GM18520 (cell line): ENCODE measurements at regions not wholly inside any gene's neighbourhood (a gene's known extent, or its start where the extent isn't known, plus 50 kb on each side); places are given as distances from the start of the nearest gene placed in this dataset.

Experiments used
- ATAC-seq: cut with Tn5 transposase; IDR thresholded peaks from one replicate; pipeline ENCODE4 v1.9.1; 2021; ENCODE audit not compliant: unreplicated experiment

DNA sequence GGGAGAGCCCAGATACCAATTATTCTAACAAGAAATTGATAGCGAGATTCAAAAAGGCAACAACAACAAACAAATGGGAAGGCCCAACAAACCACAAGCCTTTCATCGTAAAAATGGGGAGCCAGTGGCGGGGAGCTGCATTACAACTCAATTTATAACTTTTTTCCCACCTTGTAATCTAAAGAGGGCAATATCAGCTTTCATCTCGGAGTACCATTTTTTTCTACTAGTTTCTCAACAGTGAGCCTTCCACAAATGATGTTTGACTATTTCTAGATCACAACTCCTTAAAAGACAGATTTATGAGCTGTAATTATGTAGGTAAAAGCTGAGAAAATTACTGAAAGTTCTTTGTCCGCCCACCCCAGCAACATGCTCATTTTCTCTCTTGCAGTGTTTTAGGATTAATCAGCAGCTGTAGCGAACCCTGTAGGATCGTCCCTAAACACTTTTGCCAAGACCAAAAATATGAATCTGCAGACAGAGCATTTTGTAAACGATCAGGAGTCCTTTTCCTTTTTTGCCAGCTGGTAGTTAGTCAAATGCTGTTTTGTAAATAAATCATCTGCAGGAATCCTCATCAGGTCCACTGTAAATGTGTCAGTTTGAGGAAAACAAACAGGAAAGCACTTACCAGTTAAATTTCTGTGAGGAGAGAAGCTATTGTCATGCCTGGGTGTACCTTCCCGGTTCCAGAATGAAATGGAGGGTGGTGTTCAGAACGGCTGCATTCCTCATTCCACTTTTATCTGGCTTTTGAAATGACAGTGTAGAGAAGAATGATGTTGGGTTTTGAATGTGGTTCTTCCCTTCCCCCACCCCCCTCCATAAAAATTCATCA lies 53.2 kb downstream of the EEF1B2 start:
- no peak for ATAC-seq

DNA sequence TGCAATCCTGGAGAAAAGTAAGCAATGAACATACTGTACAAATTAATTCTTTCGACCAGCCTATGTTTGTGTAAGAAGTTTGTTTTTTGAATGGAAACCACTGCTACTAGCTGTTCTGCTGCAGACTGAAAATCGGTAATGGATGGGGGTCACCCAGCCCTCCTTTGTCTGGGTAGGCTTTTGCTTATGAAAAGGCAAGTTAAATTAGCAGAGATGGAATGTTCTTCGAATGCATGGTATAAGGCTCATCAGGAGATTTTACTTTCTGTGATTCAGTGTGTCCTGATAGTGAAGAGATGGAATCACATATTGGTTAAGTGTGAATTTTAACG lies 53.8 kb downstream of the EEF1B2 start:
- no peak for ATAC-seq

DNA sequence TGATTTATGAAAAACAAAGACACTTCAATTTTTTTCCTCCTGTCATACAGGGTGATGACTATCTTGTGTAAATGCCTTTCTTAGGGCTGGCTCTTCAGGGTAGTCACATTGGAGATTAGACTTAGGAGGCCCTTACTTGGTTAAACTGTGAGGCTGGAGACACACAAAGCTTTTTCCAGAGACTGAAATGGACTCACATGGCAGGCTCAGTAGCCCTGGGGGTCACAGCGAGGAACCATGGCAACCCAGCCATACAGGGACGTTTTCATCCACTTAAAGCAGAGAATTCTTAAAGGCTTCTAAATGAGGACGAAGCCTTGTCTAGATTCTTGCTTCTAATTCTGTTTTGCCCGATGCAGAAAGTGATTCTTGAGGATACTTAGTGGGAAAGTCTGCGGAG lies 57.3 kb upstream of the ZDBF2 start:
- ATAC-seq = no peak

DNA sequence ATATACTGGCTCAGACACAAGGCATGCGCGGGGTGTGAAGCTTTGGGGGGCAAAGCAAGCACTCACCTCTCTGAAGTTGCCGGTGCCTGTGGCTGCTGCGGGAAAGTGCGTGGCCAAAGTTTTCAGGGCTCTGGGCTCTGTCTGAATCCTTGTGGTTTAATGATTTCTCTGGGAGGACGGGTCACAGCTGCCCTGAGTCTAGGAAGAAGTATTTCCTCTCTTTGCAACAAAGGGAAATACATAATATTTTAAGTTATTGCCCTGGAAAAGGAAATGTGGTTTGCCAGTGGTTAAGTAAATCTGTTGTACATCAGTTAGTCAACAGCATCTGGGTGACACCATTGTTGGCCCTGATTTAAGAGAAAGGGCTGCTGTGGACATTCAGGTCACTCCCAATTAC lies 56.7 kb upstream of the ZDBF2 start:
- ATAC-seq = no peak

DNA sequence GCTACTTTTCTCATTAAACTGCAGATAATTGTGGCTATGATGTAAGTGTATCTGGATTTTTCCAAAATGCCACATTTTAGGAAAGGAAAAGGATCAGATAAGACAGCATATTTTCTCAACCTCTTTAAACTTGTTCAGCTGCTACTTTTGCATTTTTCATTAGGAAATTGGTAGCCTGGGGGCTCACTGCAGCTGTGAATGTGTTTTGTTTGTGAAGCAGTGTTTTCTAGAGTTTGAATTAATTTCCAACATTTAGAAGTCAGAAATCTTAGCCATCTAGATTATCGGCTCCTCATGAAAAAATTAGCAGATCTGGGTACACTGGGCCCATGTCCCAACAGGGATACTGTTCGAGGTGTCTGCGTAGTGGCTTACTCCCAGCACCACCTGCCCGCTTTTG lies 56.3 kb upstream of the ZDBF2 start:
- ATAC-seq = no peak

DNA sequence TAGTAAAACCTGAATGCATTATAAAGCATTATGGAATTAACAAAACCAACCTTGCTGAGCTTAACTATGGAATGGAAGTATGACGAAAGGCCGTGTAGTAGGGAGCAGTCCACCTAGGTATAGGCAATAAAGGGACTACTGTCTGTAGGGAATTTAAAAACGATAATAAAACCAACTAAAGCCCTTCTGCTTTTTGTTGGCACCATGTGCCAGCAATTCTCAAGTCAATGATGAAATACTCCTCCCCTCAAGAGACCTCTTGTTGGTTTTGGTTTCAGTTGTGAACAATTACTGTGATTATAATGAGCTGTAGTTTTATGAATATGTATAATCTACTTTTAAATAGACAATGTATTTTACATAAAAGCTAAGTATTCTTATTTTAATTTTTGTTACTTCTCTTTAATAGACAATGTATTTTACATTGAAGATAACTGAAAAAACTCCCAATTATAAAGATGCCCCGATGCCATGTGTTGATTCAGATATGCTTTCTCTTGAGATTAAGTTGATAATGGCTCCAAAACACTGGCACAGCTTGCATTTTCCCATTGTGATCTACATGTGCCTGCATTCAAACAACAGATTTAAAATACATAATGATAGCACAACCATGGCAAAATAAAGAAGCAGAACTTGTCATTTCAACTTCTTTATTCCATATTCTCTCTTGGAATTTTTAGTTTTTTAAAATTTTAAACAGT lies 55.5 kb upstream of the ZDBF2 start:
- ATAC-seq = peak; percentile 52

DNA sequence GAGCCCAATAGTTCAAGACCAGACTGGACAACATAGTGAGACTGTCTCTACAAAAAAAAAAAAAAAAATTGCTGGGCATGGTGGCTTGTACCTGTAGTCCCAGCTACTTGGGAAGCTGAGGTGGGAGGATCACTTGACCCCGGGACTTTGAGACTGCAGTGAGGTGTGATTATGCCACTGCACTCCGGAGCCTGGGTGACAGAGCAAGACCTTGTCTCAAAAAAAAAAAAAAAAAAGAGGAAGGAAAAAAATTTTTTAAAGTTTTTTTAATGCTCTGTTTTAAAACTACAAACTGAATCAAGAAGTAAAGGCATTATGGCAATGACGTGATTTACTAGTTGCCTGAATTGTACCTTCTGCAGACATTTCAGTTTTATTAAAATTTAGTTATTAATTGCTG lies 54.5 kb upstream of the ZDBF2 start:
- ATAC-seq = no peak

DNA sequence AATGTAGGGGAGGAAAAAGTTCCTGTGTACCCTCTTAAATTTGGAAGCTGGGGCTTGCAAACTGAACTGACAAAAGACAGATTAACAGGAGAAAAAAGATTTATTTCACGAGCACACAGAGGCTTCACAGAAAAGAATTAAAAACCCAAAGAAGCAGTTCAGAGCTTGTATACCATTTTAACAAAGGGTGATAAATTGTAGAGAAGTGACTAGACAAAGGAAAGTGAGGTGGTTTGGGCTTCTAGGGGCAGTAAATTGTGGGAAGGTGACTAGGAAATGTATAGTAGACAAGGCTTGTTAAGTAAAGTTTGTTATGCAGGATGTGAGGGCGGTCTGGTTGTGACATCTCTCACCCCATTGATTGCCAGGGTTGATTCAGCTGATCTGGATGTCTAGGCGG lies 53.5 kb upstream of the ZDBF2 start:
- ATAC-seq = no peak
